HG03354 (cell line): ENCODE measurements at regions not wholly inside any gene's neighbourhood (a gene's known extent, or its start where the extent isn't known, plus 50 kb on each side); places are given as distances from the start of the nearest gene placed in this dataset.
"Not testable (repeated sequence)": the region's sequence is repeated elsewhere in the genome, so short reads cannot be mapped to it uniquely, and the experiment has no call there.

Experiments used
- ATAC-seq: cut with Tn5 transposase; IDR thresholded peaks from one replicate; pipeline ENCODE4 v1.9.1; 2021; ENCODE audit warnings: mild to moderate bottlenecking; ENCODE audit not compliant: unreplicated experiment, poor library complexity, severe bottlenecking

DNA sequence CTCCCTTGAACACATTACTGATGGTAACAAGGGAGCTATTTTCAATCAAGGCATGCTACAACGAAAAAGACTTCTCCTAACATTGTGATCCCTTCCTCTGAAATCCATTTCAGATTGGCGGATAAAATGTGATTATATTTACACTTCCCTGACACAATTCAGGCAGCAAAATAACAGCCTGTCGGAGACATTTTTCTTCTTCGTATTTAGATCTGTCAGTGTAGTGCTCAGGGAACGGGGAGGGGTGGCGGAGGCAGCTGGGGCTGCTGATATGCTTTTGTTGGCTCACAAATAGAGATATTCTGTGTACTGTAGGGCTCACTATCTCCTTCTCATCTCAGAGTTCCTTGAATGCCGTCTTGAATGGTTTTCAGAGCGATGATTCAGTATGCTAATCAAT lies 1261.7 kb upstream of the AUTS2 start:
- ATAC-seq = no peak

DNA sequence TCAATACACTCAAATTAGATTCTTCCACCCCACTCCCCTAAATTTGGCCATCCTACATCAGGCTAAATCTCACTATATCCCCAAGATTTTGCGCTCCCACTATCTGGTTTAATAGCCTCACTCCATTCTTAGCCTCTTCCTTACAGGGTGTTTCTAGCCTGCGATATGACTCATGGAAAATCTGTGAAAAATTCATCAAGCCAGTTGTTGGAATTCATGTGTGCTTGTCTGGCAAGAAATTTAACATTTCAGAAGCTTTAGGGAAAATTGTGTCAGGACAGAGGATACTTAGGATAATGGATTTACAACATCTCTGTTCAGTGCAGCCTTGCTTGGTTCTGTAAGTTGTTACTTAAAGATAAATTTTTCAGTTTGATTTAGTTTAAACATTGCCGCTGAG lies 1249.9 kb upstream of the AUTS2 start:
- ATAC-seq = no peak

- ATAC-seq = no peak
These were observed 1235.3 kb upstream of the AUTS2 start for GRCh38 chr7:68362745-68363518.

- no peak for ATAC-seq
These were observed 1233.2 kb upstream of the AUTS2 start for GRCh38 chr7:68364886-68365625.

- ATAC-seq = no peak
These were observed 1226.3 kb upstream of the AUTS2 start for GRCh38 chr7:68371985-68372384.

GRCh38 chr7:68376131-68376661 lies 1222.1 kb upstream of the AUTS2 start:
- no peak for ATAC-seq

- no peak for ATAC-seq
These were observed 1216.5 kb upstream of the AUTS2 start for GRCh38 chr7:68381731-68382130.

- no peak for ATAC-seq
These were observed 1213.7 kb upstream of the AUTS2 start for GRCh38 chr7:68384581-68384980.

- no peak for ATAC-seq
These were observed 1205.2 kb upstream of the AUTS2 start for GRCh38 chr7:68393051-68393450.

- ATAC-seq = no peak
These were observed 1204.1 kb upstream of the AUTS2 start for GRCh38 chr7:68394131-68394530.

DNA sequence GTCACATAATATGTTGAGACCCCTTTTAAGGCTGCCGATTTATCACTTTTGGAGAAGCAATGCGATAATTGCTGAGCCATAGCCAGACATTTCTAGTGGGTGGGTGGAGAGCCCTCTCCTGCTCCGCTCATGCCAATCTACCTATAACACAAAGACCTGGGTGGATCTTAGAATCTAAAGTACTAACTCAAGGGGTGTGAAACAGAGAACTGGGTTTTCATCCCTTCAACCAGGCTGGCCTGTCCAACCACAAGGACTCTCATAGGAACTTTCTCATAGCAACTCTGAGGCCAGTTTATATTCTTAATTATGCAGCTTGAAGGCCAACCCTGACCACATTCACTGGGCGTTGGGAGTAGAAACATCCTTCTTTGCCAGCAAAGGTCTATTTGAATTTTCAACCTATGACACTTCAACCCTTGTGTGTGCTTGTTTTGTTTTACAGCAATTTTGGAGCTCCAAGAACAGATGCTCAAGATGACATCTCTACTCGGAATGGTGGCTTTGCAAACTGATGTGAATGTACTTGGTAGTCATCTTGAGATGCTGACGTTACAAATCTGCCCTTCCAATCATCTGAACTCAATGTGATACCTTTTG lies 1198.2 kb upstream of the AUTS2 start:
- no peak for ATAC-seq

DNA sequence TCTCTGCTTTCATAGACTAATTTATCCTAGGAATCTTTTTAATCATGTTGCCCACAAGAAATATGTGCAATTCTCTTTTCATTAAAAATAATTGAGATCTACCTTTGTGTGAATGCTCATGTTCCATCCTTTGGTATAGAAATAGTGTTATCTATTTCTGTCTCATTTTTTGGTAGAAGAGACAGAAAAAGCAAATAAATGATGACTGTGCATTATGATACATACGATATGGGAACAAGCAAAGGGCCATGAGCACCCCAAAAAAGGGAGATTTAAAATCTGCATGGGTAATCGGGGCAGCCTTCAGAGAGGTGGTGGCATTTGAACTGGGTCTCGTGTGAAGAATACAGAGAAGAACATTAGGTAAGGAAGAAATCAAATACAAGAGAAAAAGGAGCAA lies 1197.5 kb upstream of the AUTS2 start:
- no peak for ATAC-seq

DNA sequence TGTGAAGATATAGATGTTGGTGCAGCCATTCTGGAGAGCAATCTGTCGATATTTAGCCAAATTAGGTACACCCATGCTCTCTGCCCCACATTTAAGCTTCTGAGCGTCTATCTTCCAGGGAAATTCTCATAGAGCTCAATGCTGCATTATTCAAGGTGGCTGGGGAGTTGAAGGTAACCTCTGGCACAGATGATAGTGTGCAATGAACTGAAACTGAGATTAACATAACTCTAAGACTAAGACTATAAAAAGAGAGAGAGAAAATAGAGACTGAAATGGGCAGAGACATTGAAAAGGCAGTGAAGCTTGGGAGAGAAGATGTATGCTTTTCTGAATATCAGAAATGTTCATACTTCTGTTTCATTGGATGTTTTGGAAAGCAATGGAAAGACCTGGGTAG lies 1197.0 kb upstream of the AUTS2 start:
- ATAC-seq = no peak

- ATAC-seq = no peak
These were observed 1191.8 kb upstream of the AUTS2 start for GRCh38 chr7:68406480-68406879.

DNA sequence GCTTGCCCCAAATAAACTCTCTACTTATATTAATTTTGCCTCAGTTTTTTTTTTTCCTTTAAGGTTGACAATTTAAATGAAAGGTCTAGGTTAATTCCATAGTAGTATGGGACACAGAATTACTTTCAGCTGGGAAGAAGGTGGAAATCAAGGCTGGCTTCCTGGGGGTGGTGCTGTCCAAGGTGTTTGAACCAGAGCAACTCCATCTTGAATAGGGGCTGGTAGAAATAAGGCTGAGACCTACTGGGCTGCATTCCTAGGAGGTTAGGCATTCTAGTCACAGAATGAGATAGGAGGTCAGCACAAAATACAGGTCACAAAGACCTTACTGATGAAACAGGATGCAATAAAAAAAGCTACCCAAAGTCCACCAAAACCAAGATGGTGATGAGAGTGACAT lies 1190.8 kb upstream of the AUTS2 start:
- ATAC-seq = no peak

DNA sequence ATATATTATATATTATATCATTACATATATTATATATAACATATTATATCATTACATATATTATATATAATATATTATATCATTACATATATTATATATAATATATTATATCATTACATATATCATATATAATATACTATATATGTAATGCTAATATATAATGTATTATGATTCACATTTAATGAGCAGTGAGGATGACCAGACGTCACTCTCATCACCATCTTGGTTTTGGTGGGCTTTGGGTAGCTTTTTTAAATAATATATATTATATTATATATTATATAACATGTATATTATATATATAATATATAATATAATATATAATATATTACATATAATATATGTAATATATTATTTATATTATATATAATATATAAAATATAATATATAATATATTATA lies 1189.4 kb upstream of the AUTS2 start:
- no peak for ATAC-seq

- ATAC-seq = no peak
These were observed 1188.4 kb upstream of the AUTS2 start for GRCh38 chr7:68409851-68410250.

- not testable (repeated sequence) for ATAC-seq
These were observed 1187.6 kb upstream of the AUTS2 start for GRCh38 chr7:68410693-68411092.

DNA sequence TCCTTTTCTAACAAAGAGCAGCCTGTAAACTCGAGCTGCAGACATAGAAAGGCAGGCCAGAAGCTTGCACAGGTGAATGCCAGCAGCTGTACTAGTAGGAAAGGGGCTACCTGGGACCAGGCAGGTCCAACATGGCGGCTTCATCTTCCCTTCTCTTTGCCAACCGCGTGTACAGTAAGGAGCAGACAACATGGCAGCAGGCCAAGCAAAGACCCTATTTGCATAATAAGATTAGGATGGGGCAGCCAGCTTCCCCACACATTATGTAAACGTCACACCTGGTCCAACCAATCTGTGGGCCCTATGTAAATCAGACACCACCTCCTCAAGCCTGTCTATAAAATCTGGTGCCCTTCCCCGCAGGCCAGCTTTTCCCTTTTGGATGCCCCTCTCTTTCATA lies 1186.5 kb upstream of the AUTS2 start:
- no peak for ATAC-seq

- no peak for ATAC-seq
These were observed 1183.4 kb upstream of the AUTS2 start for GRCh38 chr7:68414631-68415425.
